ENCODE measurements at regions not wholly inside any gene's neighbourhood (a gene's known extent, or its start where the extent isn't known, plus 50 kb on each side); places are given as distances from the start of the nearest gene placed in this dataset.
"Not testable (repeated sequence)": the region's sequence is repeated elsewhere in the genome, so short reads cannot be mapped to it uniquely, and the experiment has no call there.

GRCh38 chr15:59803293-59803966, 114.3 kb upstream of the BNIP2 start:
- not testable (repeated sequence) for TF ChIP-seq POLR2AphosphoS5 (IDR thresholded peaks at IDR 0.05; ENCODE audit: insufficient read depth, low read depth, low read length); POLR2A (IDR thresholded peaks at IDR 0.05; ENCODE audit: low read depth, low read length); MYC (IDR thresholded peaks at IDR 0.05; ENCODE audit: low read depth, low read length); EZH2 (IDR thresholded peaks at IDR 0.05; ENCODE audit: borderline replicate concordance, low read depth, low read length, severe bottlenecking); JUN (IDR thresholded peaks at IDR 0.05; ENCODE audit: borderline replicate concordance, insufficient read depth, insufficient read length, low read depth)
- TF ChIP-seq, protein P1, sequence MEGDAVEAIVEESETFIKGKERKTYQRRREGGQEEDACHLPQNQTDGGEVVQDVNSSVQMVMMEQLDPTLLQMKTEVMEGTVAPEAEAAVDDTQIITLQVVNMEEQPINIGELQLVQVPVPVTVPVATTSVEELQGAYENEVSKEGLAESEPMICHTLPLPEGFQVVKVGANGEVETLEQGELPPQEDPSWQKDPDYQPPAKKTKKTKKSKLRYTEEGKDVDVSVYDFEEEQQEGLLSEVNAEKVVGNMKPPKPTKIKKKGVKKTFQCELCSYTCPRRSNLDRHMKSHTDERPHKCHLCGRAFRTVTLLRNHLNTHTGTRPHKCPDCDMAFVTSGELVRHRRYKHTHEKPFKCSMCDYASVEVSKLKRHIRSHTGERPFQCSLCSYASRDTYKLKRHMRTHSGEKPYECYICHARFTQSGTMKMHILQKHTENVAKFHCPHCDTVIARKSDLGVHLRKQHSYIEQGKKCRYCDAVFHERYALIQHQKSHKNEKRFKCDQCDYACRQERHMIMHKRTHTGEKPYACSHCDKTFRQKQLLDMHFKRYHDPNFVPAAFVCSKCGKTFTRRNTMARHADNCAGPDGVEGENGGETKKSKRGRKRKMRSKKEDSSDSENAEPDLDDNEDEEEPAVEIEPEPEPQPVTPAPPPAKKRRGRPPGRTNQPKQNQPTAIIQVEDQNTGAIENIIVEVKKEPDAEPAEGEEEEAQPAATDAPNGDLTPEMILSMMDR (IDR thresholded peaks at IDR 0.05; ENCODE audit: extremely low read depth in 1 of 2, insufficient read depth in 1 of 2, low read depth in 1 of 2, low read length in 2 of 2) = not testable (repeated sequence)
- TF ChIP-seq, protein P2, sequence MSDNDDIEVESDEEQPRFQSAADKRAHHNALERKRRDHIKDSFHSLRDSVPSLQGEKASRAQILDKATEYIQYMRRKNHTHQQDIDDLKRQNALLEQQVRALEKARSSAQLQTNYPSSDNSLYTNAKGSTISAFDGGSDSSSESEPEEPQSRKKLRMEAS (IDR thresholded peaks at IDR 0.05; ENCODE audit: insufficient read depth, insufficient read length) = not testable (repeated sequence)

Measured in endothelial cell of umbilical vein (primary cell).